ENCODE measurements at regions not wholly inside any gene's neighbourhood (a gene's known extent, or its start where the extent isn't known, plus 50 kb on each side); places are given as distances from the start of the nearest gene placed in this dataset.

DNA sequence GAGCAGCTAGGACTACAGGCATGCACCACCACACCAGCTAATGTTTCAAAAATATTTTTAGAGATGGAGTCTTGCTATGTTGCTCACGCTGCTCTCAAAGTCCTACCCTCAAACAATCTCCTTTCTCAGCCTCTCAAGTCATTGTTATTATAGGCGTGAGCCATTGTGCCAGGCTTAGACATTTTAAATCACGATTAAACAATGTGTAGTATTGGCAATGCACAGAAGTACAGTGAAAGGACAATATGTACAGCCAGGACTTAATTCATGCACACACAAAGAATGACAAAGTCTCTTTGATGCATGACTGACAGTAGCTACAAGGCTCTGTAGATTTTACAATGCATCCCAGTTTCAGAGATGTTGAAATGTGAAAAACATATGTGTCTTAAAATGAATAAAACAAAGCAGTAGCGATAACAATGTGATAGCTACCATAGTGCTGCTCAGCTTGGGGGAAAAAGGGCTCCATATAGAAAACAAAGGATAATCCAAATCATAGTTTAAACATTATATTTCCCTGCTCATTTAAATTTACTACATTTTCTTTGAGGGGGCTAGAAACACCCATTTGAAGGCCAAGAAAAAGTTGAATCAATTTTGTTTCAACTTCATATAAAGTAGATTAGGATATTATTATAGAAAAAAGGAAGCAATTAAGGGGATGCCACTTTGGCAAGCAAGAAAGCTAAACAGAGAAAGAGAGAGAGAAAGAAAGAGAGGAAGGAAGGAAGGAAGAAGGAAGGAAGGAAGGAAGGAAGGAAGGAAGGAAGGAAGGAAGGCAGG, 272.4 kb upstream of the SMIM31 start:
- no peak for TF ChIP-seq ZFX (IDR thresholded peaks at IDR 0.05; ENCODE audit: borderline replicate concordance)
- TF ChIP-seq, protein P1, sequence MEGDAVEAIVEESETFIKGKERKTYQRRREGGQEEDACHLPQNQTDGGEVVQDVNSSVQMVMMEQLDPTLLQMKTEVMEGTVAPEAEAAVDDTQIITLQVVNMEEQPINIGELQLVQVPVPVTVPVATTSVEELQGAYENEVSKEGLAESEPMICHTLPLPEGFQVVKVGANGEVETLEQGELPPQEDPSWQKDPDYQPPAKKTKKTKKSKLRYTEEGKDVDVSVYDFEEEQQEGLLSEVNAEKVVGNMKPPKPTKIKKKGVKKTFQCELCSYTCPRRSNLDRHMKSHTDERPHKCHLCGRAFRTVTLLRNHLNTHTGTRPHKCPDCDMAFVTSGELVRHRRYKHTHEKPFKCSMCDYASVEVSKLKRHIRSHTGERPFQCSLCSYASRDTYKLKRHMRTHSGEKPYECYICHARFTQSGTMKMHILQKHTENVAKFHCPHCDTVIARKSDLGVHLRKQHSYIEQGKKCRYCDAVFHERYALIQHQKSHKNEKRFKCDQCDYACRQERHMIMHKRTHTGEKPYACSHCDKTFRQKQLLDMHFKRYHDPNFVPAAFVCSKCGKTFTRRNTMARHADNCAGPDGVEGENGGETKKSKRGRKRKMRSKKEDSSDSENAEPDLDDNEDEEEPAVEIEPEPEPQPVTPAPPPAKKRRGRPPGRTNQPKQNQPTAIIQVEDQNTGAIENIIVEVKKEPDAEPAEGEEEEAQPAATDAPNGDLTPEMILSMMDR (IDR thresholded peaks at IDR 0.05): no peak
- H3K27ac ChIP-seq: no peak overlapping the region

DNA sequence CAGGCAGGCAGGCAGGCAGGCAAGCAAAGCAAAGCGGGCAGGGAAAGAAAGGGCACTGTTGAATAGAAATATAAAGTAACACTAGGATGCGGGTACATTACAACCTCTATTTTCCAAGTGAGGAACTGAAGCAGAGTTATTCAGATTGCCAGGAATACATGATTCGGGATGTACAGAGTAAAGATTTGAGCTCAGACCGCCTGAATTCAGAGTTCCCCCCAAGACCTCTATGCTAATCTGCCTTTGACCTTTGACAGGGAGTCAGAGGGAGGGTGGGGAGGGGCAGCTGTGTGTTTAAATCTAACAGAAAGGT, 271.9 kb upstream of the SMIM31 start:
- H3K27ac ChIP-seq: no peak overlapping the region
- no peak for TF ChIP-seq ZFX (IDR thresholded peaks at IDR 0.05; ENCODE audit: borderline replicate concordance)
- TF ChIP-seq, protein P1 (IDR thresholded peaks at IDR 0.05): no peak

DNA sequence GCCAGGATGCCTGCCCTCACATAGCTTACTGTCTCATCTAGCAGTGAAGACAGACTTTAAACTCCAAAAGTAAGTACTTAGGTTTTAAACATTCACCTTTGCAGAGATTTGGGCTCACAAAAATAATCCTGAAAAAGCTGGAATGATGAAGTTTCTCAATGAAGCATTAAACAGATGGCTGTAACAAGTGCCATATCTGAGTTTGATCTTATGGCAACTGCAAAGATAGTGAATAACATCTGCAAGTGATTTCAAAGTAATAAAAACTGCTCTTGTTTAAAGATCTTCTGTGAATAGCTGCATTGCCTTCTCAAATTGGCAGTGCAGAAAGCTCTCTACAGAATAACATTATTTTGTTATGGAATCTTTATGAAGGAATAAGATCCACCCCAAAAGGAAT, 271.2 kb upstream of the SMIM31 start:
- TF ChIP-seq, protein P1 (IDR thresholded peaks at IDR 0.05): no peak
- no peak for TF ChIP-seq ZFX (IDR thresholded peaks at IDR 0.05; ENCODE audit: borderline replicate concordance)
- H3K27ac ChIP-seq: no peak overlapping the region

DNA sequence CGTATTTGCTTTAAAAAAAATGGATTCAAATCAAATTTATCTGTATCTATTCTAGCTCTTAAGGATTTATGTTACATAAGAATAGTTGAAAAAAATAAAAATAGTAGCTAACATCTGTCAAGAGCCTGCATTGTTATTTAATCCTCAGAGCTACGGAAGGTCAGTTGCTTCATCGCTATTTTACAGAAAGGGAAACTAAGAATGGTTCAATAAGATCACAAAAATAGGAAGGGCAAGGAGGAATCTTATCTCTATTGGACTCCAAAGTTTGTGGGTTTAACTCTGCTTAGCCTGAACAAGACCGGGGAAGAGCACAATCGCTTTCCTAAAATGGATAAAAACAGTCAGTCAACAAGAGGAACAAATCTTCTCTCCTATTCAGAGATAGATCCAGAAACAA, 270.2 kb upstream of the SMIM31 start:
- no peak for TF ChIP-seq ZFX (IDR thresholded peaks at IDR 0.05; ENCODE audit: borderline replicate concordance)
- TF ChIP-seq, protein P1 (IDR thresholded peaks at IDR 0.05): no peak
- no peak overlapping the region for H3K27ac ChIP-seq

DNA sequence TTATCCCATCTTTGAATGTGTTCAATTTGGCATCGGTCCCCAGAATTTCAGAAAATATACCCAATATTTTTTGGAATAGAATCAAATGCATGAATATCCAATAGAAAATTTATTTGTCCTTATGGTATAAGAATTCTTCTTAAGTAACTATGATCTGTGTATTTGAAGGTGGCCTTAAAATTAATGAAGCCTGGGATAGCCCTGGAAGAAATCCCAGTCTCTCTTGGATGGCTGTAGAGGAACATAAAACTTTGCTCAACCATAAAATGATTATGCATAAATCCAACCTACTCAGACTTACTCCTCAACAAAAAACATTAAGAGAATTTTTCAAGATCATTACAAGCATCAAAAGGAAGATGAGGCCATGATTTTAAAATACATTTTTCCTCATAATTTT, 269.4 kb upstream of the SMIM31 start:
- no peak overlapping the region for H3K27ac ChIP-seq
- TF ChIP-seq, protein P1 (IDR thresholded peaks at IDR 0.05): no peak
- no peak for TF ChIP-seq ZFX (IDR thresholded peaks at IDR 0.05; ENCODE audit: borderline replicate concordance)

DNA sequence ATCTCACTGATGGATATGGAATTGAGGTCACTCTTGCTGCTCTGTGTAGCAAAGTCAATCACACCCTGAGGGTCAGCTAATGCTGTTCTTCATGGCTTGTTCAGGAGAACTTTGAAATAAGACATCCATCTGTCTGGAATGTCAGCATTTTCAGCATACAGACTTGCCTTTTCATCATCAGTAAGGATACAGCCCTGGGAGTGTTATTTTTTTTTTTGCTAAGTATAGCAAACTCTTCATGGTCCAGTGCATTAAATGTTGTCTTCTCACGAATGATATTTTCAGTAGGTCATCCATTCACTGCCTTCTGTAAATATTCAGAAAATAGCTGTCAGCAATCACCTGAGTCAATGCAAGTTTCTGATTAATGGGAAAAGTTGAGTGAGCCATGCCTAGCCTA, 268.8 kb upstream of the SMIM31 start:
- no peak overlapping the region for H3K27ac ChIP-seq
- TF ChIP-seq ZFX (IDR thresholded peaks at IDR 0.05; ENCODE audit: borderline replicate concordance): no peak
- TF ChIP-seq, protein P1 (IDR thresholded peaks at IDR 0.05): no peak

DNA sequence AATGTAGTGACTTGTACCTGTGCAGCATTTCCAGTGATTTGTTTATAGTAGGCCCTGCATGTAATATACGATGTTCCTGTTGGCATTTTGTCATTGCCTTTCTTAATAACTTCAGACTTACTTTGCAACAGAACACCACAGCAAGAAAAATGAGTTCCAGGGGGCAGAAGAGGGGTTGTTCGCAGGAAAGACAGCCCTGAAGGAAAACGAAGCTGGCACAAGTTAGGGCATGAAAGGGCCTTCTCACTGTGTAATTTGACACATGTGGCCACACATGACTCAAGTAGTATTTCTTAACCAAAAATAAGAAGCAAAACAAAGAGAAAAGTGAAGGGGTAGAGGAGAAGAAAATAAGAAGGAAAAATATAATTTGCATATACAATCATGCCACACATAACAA, 265.8 kb upstream of the SMIM31 start:
- H3K27ac ChIP-seq: no peak overlapping the region
- no peak for TF ChIP-seq ZFX (IDR thresholded peaks at IDR 0.05; ENCODE audit: borderline replicate concordance)
- TF ChIP-seq, protein P1 (IDR thresholded peaks at IDR 0.05): no peak

Measured in 22Rv1 (cell line).